Dermis microvascular lymphatic vessel endothelial cell (primary cell): ENCODE measurements at regions not wholly inside any gene's neighbourhood (a gene's known extent, or its start where the extent isn't known, plus 50 kb on each side); places are given as distances from the start of the nearest gene placed in this dataset.

Experiments
- DNase-seq, 2 donors: peaks; one replicate each; pipeline versions ENCODE4 v3.0.0 to v3.0.0-alpha.2; 2010; ENCODE audit warnings: low read depth in 2 of 2

DNA sequence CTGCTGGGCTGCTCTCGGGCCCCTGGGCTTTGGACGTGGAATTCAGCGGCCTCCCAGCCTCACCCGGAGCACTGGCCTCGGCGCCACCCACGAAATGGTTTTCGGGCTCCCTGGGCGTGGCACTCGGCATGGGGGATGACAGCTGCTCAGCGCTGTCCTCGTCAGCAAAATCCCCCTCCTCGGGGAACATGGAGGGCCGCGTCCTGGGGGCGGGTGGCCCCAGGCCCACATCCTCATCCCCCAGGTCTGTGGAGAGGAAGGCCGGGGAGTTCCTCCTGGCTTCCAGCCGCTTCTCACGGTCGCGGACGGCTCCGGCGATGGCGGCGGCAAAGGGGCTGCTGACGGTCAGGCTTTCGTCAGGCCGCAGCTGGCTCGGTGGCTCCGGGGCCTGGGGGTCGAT lies 88.4 kb downstream of the CTTN start:
- no peak for DNase-seq

DNA sequence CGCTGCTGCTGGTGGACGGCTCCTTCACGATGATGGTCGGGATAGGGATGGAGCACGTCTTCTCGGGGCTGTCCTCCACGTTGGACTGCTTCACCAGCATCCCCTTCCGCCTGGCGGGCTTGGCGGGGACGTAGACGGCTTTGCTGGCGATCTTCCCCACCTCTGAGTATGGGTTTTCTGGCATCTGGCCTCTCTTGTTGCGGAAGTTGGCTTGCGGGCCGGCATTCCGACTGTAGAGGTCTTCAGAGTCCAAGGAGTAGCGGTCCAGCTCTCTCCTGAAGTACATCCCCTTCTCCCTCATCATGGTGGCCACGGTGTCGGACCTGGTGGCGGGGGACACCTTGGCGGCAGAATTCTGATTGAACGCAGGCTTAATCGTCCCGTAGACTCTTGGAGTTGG lies 88.8 kb downstream of the CTTN start:
- no peak for DNase-seq

DNA sequence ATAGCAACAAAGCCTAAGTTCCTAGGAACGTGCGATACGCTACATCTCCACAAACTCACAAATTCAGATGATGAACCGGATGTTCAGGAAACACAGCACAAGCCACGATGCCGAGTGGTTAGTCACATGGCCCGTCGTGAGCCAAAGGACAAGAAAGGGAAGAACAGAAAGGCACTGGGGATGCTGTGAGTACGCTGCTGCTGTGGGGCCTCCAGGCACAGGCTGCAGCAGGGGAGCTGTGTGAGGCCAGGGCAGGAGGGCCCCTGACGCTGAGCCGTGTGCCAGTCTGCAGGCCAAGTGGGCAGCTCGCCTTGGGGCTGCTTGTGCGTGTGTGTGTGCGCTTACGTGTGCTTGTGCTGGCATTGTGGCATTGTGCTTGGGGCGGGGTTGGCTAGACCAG lies 89.4 kb downstream of the CTTN start:
- no peak for DNase-seq

DNA sequence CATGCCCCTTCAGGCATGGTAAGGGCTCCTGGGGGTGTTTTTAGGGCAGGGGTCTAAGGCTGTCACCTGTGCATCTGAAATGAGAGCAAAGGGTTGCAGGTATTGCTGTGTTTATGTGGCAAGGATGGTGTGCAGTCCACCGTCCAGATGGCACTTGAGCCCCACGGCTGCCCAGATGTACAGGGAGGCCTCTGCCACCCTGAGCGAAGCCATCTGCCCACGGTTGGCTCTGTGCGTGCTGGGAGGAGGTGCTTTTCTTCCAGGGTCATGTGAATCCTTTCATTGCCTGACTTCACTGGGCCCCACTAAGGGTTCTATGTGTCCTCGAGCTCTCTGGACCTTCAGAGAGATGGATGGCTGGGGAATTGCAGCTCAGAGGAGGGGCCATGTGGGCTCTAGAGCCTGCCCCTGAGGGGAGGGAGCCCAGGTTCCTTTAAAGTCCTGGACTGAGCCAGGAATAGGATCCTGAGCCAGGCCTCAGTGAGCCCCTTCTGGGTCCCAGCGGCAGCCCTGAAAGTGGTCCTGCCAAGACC lies 89.9 kb downstream of the CTTN start:
- DNase-seq = no peak

DNA sequence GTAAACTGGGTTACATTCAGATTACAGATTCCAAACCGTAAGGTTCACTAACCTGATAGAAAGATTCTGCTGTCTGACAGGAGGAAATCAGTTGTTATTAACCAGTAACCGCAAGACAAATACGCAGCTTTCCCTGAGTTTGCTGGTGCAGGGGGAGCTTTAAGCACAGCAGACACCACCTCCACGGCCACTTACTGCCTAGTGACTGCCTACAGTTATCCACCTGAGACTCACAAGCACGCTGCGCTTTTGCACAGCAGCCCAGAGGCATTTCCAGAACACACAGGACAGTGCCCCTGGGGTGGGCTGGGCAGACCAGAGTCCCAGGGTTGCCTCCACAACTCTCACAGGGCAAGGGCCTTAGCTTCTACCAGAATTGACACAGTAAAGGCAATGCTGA lies 90.9 kb downstream of the CTTN start:
- DNase-seq = no peak

DNA sequence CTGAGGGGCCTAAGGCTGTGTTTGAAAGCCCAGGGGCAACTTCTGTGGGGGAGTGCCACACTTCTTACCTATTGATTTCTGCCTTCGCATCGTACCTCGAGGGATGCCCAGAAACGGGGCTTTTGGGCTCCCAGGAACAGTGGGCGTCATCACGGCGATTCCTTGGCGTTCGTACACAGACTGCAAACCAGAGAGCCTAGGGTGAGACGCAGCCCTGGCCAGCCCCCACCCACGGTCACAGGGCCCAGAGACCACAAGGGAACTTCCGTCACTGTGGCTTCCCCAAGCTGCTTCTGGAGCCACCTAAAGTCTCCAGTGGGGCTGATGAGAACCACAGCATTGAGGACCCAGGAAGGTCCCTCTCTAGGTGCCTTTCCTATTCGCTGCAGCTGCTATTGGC lies 91.9 kb downstream of the CTTN start:
- no peak for DNase-seq

DNA sequence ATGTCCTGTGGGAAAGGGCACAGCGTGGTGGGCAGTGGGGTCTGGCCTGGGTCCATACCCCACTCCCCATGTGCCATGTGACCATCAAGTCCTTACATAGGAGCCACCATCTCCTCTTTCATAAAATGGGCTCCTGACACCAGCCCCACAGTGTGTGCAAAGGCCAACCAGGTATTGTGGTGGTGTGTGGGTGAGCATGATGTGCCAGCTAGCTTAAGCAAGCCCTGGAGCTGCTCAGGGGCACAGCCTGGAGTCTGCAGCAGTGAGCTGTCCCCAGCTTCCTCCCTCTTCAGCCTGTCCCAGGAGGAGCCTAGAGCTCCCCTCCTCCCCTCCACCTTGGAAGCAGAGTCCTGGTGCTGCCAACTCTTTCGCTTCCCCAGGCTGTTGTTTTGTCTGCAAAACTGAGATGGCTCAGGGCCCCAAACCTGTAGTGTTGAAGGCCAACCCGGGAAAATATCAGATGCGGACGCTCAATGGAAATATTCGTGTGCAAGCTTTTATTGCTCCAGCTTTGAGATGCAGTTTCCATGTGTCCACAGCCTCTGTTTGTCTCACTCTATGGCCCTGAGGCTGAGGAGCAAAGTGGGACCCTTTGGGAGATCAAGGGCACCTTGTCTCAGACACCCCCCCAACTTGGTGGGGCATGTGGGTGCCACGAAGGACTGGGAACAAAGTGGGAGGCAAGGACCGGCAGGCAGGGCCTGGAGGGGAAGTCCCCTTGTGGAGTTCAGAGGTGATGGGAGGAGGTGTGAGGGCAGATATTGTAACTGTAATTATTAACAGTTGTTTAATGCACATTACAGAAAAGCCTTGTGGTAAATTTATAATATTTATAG lies 92.6 kb downstream of the CTTN start:
- no peak for DNase-seq

DNA sequence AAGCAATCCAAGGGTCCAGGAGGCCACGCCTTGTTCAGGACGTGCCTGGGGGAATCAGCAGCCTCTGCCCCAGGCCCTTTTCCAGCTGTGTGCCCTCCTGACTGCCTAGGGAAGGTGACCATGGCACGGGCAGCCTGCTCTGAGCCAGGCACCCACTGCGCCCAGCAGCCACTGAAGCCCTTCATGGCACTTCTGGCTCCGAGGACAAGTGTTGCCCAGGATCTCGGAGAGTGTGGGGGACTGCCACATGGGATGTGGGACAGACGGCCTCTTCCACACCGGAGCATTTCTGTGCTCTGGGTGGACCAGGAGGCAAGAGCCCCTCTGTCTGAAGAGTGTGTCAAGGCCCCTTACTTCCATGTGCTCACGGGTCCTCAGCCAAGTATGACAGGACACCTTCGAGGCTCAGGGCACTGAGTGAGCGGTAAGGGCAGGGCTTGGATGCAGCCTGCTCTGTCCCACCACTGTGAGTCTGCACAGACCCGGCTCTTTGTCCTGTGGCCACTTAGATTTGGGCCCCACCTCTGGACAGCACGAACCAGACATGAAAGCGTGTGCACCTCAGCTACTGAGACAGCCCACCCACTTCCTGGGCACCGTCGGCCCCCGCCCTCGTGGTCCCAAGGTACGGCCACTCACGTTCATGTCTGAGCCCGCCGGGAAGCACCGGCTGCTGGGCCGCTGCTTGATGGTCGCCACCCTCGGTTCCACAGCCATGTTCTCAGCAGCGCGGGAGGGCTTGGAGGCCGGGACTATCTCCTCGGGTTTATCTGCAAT lies 93.6 kb downstream of the CTTN start:
- DNase-seq = no peak

DNA sequence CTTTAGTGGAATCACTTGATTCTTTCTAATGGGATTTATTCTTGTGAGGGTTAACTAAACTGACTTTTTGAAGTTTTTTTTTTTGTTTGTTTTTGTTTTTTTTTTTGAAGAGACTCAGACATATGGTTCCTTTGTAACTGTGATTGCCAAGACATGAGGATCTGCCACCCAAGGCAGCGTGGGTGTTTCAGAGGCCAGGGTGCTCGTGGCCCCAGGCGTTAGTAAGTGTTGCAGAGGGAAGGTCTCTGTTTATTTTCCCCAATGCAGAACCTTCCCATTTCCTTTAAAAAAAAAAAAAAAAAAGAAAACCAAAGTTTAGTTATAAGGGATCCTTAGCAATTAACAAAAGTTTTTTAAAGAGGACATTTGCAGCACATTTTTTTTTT lies 94.8 kb downstream of the CTTN start:
- DNase-seq = no peak

DNA sequence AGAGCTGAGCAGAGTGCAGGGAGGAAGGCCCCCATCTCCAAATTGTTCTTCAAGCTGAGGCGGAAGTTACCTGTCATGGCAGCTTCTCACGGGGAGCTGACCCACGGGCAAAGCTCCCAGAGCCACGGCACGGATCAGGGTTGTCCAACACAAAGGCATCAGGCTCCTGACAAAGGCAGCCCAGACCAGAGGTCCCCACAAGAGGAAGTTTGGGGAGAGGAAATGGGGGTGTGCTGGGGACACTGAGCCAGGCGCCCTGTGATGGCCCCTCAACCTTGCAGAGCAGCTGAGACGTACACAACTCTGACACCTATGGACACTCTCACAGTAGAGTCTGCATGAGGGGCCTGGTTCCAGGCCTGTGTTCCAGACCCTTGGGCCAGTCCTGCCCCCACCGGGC lies 95.6 kb downstream of the CTTN start:
- no peak for DNase-seq

DNA sequence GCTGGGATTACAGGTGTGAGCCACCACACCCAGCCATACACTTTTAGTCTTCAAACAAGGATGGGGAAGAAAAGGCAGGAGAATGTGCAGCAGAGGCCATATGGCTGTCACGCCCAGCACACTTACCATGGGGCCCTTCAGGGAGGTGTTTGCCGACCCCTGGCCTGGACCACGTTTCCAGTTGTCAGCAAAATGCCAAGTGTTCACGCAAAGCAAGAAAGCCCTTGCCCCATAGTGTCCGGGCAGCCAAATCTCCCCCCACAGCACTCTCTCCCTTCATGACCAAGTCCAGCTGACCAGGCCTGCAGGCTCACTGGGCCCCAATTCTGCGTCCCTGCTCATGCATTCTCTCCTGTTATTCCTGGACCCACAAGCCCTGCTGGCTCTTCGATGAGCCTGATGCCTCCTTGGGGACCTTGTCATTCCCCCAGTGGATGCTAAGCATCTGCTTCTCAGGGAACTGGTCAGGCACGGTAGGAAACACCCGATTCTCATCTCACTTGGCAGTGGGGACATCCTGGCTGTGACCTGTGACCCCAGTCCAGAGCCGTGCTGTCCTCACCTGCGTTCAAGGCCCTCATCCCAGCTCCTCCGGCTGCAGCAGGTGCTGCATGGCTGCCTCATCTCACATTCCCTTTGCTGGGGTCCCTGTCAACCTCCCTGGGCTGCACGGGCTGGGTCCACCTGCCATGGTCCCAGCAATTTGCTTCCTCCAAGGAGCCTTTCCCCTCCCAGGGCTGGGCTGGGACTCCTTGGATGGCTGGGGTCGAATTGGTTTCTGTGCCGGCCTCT lies 96.4 kb downstream of the CTTN start:
- no peak for DNase-seq

DNA sequence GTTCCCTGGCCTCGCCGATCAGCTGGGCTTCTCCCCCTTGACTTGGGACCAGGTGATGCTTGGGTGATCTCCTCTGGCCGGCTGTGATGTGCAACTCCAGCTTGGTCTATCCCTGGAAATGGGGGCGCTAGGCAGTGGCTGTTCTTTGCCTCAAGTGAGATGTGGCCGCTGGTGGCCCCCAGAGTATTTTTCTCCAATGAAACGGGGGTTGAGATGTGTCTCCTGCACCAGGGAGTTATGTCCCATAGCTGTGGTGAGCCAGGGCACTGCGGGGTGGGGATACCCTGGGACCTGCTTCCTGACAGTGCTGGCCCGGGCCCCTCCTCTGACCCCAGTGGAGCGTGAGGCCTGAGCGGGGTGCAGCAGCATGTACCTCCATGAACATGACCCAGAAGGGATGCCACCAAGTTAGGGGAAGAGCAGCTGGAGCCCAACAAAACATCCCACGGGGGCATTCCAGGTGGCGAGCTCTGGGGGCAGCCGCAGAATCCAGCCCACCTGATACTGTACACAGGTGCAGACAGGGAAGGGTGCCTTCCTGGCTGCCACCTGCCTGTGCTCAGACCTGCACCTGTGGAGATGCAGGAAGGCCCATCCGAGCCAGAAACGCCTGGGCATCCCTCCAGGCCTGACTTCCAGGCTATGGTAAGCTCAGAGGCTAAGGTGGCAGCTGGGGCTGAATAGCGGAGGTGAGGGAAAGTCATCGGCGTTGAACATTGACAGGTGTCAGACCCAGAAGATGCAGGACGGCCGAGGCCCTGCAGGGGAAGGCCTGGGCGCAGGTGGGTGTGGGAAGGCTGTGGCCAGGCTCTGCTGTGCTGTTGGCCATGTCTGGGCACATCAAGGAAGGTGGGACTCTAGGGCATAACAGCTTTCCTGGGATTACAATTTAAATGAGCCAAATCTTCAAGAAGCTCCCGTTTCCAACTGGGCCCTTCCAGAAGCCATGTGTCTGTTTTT lies 97.3 kb downstream of the CTTN start:
- no peak for DNase-seq

DNA sequence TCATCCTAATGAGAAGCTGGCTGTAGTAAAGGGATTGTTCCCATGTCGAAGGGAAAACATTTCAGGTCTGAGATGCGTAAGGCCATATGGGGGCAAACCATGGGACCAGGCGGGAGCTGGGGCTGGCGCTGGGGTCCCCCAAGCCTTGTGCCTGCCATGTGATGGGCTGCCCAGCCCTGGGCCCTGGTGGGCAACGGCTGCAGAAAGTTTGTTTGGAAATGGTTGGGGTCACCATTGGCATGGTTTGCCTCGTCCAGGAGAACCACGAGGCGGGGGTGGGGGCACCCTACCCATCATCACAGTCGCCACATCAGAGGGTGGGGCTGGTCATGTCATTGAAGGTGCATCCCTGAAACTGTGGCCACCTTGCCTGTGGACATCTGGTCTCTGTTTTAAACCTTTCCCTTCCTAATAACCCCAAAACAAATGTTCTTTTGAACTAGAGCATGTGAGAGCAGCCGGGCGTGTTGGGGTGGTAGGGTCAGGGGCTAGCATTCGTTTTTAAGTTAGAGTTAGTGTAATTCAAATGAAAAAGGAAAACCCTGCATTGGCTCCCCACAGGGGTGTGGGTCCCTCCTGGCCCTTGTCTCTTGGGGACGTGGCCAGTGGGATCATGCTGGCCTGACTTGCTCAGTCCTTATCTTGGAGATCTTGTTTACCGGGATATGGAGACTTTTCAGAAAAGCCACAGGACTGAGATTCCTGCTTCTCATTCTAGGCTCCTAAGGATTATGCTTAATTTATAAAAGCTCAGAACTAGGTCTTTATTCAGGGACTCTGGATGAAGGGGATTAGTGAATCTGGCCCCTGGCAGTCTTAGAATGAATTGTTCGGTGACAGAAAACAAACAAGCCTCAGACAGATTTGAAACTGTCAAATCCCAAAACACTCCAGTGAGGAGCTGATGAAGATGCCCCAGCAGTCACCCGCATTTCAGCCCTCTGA lies 98.5 kb downstream of the CTTN start:
- no peak for DNase-seq

DNA sequence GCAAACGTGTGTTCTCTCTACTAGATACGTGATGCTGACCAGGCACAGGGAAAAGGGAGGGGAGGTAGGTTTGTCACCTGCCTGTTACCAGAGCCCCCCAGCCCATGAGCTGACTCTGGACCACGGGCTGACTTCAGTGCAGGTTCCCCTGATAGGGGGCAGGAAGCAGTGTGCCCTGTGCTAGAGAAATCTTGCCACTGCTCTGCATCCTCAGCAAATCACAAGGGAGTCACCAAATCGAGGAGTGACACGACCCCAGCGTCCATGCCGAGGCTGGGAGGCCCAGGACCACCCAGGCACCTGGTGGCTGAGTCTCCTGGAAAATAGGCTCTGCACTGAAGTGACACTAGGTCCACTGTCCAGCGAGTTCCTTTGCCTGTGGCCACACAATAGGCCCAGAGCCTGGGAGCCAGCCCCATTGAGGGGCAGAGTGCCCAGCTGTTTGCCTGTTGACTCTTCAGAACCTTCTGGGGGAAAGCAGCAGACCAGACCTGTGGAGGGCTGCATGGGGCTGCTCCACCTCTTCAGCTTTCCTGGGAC lies 99.3 kb downstream of the CTTN start:
- no peak for DNase-seq

DNA sequence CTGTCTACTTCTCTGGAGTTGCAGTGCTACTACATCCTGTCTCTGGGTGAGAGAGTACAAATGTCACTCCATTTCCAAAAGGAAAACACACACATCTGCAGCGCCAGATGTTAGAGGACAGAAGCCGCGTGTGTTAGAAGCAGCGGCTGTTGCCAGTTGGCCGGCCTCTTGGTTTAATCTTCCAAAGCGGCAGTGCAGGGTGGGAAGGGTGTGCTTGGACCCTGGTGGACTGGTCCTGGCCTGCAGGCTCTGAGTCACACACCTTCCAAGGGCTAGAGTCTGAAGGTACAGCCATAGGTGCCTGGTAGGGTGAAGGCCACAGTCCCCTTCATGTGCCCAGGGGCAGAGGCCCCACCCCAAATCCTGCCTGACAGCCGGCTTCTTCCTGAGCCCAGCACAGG lies 99.8 kb downstream of the CTTN start:
- no peak for DNase-seq

DNA sequence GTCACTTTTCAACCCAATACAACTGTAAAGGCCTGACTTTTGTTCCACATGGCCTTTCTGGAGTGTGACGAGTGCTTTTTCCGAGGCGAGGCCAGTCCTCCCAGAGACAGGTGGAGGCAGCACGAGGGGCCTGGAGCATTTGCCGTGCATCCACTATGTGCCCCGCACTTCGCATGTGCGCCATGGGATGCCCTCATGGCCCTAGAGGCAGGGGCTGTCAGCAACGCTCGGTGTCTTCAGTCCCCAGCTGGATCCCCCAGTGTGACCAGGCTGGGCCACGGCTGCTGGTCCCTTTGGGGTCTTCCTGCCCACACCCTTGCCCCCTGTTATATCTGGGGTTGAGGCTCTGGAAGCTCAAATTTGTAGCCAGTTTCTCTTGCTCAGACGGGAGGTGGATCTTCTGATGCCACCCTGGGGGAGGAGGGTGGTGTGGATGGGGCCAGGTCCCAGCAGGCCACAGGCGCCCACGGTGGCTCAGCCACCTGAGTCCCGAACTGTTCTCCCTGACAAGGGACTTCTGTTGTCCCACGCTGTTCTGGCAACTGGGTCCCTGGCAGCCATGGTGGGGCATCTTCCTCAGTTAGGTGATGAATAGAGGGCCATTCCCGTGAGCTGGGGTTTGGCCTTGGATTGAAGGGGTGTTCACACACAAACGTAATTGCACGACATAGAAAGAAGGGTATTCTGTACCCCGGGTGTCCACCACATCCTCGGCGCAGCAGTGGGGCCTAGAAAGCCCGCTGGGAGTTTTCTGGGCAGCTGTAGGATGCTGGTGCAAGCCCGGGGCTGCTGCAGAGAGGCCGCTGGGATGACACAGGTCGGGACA lies 100.9 kb downstream of the CTTN start:
- no peak for DNase-seq

DNA sequence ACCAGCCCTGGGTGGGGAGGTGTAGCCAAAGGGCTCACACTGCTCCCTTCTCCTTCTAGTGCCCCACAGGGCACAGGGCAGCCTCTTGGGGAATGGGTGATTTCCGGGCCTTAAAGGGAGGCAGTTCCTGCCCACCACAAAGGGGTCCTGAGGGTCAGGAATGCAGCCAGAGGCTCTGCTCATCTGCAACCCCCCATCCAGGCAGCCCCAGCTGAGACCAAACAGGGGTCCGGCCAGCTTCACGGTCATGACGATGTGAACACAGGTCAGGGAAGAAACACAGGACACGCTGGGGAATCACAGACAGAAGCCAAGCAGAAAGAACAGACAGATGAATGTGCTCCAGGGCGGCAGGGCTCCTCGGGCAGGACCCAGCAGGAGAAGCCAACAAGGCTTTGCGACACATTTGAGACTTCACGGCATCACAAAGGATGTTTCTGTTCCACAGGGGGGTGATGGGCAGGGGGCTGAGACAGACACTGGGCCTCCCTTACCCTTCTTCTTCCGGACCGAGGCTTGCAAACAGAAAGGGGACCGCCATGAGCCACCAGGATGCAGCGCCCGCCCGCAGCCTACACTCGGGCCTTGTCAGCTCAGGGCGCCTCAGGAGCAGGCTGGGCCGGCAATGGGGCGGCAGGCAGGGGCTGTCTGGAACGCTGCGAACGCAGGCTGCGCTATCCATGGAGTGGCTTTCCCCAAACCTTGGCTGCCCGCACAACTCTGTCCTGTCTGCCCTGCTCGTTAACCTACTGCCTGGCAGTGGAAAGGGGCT lies 101.9 kb downstream of the CTTN start:
- DNase-seq = no peak
